Heart left ventricle (tissue), 16 donors: ENCODE measurements at regions not wholly inside any gene's neighbourhood (a gene's known extent, or its start where the extent isn't known, plus 50 kb on each side); places are given as distances from the start of the nearest gene placed in this dataset.
"Not testable (repeated sequence)": the region's sequence is repeated elsewhere in the genome, so short reads cannot be mapped to it uniquely, and the experiment has no call there.

Source experiments
- ATAC-seq, 4 donors: fragments of 200-7000 bp; cut with Tn5 transposase; one replicate each; pipeline ENCODE4 v1.9.1; 2020 to 2022; ENCODE audit warnings: moderate library complexity in 4 of 4, mild to moderate bottlenecking in 3 of 4, moderate number of reproducible peaks in 1 of 4
- DNase-seq, 5 donors: peaks; one replicate each; pipeline ENCODE4 v3.0.0-alpha.2; 2020
- H3K27ac ChIP-seq, 12 donors: fragments of 200-600 bp; sonication (generic) in 4 of 12; one replicate each; pipeline versions ENCODE4 v1.5.0 to v1.8.0; 2016 to 2022; ENCODE audit warnings: mild to moderate bottlenecking in 2 of 12
- H3K27me3 ChIP-seq, 9 donors: fragments of 200-600 bp; sonication (generic) in 2 of 9; one replicate each; pipeline versions ENCODE4 v1.5.1 to v1.8.0; 2016 to 2022; ENCODE audit warnings: mild to moderate bottlenecking in 3 of 9
- H3K36me3 ChIP-seq, 9 donors: fragments of 200-600 bp; sonication (generic) in 2 of 9; one replicate each; pipeline versions ENCODE4 v1.5.0 to v1.8.0; 2018 to 2022; ENCODE audit warnings: mild to moderate bottlenecking in 2 of 9
- H3K4me1 ChIP-seq, 12 donors: fragments of 200-600 bp; sonication (generic) in 4 of 12; one replicate each; pipeline versions ENCODE4 v1.5.0 to v1.8.0; 2016 to 2022; ENCODE audit warnings: mild to moderate bottlenecking in 3 of 12
- H3K4me3 ChIP-seq, 12 donors: fragments of 200-600 bp; sonication (generic) in 4 of 12; one replicate each; pipeline versions ENCODE4 v1.5.0 to v1.8.0; 2017 to 2022; ENCODE audit warnings: mild to moderate bottlenecking in 9 of 12, moderate library complexity in 4 of 12
- H3K9me3 ChIP-seq, 12 donors: fragments of 200-600 bp; sonication (generic) in 4 of 12; one replicate each; pipeline versions ENCODE4 v1.5.0 to v1.8.0; 2016 to 2022; ENCODE audit warnings: mild to moderate bottlenecking in 1 of 12
- POLR2A ChIP-seq, 2 donors: fragments of 450-650 bp; IDR thresholded peaks; one replicate each; pipeline ENCODE4 v1.6.1; 2017; ENCODE audit warnings: antibody characterized with exemption in 2 of 2, mild to moderate bottlenecking in 2 of 2, moderate library complexity in 2 of 2
- WGBS, 4 donors: extraction: QIAGEN DNeasy Blood & Tissue Kit in 2 of 4; methylation state at CpG; one replicate each; pipeline versions ENCODE4 v1.1.5 to v1.1.7; 2013 to 2018; 5-methylcytosine and 5-hydroxymethylcytosine counted together
- intact Hi-C, 10 donors: fragments of 100-400 bp; cut with DNase I; formaldehyde crosslinking; loops; one replicate each; pipeline versions ENCODE4 v1.11.1 to v1.14.2; 2022
- TF ChIP-seq, protein P1 (sequence below), 12 donors: fragments of 200-600 bp; sonication (generic) in 4 of 12; IDR thresholded peaks; one replicate each; pipeline versions ENCODE4 v1.5.0 to v1.8.0; 2018 to 2022; ENCODE audit warnings: antibody characterized with exemption in 12 of 12, mild to moderate bottlenecking in 5 of 12
- donor health status: ischemic (EF 13 %, LVEDD 7.1; RV severe dilation, severe dysfunction).
- donor health status: healthy with polysubstance abuse.
- donor health status: DM: no; HTN: yes; CAD: no.
- donor health status: DM: no; HTN: no; CAD: no.
- donor health status: ischemic (EF 25% LVEDD 6.9; RV normal size, moderate dysfunction).
- donor health status: ischemic (EF 25% LVEDD 5.7; RV mildly dilated, moderate dysfunction).
- donor health status: healthy.
- donor health status: DM: yes; HTN: yes; CAD: no.
- donor health status: ischemic (EF 35%, LVEDD 5.7; RV mildly dilated, moderate dysfunction).
- donor health status: nonischemic (EF 11% LVEDD 7.7; RV severe dilation, severe dysfunction).
- donor health status: DM: yes; HTN: yes; CAD: no.
- donor health status: PGD.
- donor health status: ischemic (EF 29% LVEDD 5.4; RV normal size, mild dysfunction).
- donor health status: nonischemic (EF 23%, LVEDD 6.1; RV moderate dilation, normal function).

DNA sequence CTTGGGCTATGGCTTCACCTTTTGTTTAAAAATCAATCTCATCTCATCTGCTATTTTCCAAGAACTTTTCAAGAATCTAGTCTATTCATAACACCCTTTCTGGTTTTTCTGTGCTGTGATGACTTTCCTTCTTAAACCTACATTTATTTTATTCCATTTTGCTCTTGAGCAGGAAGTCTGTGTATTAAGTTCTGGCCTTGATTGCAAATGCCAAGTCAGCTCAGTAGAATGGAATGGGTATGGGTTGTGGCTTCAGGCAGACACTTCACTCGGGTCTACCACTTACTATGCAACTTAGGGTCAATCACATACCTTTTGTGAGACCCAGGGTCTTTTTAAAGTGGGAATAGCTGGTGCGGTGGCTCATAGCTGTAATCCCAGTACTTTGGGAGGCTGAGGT lies 522.3 kb downstream of the TRIML1 start:
- no peak overlapping the region for H3K4me3 ChIP-seq
- DNase-seq (no peak), ATAC-seq (no peak)
- TF ChIP-seq, protein P1, sequence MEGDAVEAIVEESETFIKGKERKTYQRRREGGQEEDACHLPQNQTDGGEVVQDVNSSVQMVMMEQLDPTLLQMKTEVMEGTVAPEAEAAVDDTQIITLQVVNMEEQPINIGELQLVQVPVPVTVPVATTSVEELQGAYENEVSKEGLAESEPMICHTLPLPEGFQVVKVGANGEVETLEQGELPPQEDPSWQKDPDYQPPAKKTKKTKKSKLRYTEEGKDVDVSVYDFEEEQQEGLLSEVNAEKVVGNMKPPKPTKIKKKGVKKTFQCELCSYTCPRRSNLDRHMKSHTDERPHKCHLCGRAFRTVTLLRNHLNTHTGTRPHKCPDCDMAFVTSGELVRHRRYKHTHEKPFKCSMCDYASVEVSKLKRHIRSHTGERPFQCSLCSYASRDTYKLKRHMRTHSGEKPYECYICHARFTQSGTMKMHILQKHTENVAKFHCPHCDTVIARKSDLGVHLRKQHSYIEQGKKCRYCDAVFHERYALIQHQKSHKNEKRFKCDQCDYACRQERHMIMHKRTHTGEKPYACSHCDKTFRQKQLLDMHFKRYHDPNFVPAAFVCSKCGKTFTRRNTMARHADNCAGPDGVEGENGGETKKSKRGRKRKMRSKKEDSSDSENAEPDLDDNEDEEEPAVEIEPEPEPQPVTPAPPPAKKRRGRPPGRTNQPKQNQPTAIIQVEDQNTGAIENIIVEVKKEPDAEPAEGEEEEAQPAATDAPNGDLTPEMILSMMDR (IDR thresholded peaks at IDR 0.05): no peak
- TF ChIP-seq POLR2A (IDR thresholded peaks at IDR 0.05): no peak
- WGBS, 4 donors: 82 to 92% (median 85%) methylated on average over 2 of the region's 2 CpGs
- intact Hi-C loops: no loop called here
- no peaks in the 10 kb centered on the region for H3K36me3 ChIP-seq
- H3K27me3 ChIP-seq: no peaks in the 10 kb centered on the region
- no peaks in the 10 kb centered on the region for H3K9me3 ChIP-seq
- no peaks in the 10 kb centered on the region for H3K4me1 ChIP-seq
- no peak overlapping the region for H3K27ac ChIP-seq

DNA sequence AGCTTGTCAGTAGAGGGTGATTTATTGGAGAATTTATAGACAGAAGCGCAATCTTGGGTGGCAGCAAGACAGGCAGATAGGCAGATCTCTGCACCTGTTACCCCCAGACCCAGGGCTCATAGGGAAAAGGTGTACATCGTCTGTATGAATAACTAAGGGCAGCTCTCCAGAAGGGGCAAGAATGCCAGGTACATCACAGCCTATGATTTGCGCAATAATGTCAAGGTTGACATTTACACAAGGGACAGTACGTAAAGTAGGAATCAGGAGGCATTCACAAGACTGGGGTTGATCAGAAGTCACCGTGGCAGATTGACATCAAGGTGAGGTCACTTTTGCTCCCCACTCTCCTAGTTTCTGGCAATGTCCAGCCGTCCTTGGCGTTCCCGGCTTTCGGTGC lies 524.1 kb downstream of the TRIML1 start:
- Histone ChIP-seq H3K36me3 (no peaks in the 10 kb centered on the region), H3K9me3 (peaks cover 0 to 10% (median 0%) of the 10 kb centered on the region in 12 donors), H3K4me3 (no peak overlapping the region), H3K4me1 (no peaks in the 10 kb centered on the region), H3K27me3 (no peaks in the 10 kb centered on the region), H3K27ac (no peak overlapping the region)
- 81 to 88% (median 83%) methylated on average over 9 of the region's 9 CpGs for WGBS, 4 donors
- ATAC-seq (no peak), DNase-seq (no peak)
- no peak for TF ChIP-seq POLR2A (IDR thresholded peaks at IDR 0.05)
- TF ChIP-seq, protein P1 (IDR thresholded peaks at IDR 0.05): no peak
- intact Hi-C loops: no loop called here

DNA sequence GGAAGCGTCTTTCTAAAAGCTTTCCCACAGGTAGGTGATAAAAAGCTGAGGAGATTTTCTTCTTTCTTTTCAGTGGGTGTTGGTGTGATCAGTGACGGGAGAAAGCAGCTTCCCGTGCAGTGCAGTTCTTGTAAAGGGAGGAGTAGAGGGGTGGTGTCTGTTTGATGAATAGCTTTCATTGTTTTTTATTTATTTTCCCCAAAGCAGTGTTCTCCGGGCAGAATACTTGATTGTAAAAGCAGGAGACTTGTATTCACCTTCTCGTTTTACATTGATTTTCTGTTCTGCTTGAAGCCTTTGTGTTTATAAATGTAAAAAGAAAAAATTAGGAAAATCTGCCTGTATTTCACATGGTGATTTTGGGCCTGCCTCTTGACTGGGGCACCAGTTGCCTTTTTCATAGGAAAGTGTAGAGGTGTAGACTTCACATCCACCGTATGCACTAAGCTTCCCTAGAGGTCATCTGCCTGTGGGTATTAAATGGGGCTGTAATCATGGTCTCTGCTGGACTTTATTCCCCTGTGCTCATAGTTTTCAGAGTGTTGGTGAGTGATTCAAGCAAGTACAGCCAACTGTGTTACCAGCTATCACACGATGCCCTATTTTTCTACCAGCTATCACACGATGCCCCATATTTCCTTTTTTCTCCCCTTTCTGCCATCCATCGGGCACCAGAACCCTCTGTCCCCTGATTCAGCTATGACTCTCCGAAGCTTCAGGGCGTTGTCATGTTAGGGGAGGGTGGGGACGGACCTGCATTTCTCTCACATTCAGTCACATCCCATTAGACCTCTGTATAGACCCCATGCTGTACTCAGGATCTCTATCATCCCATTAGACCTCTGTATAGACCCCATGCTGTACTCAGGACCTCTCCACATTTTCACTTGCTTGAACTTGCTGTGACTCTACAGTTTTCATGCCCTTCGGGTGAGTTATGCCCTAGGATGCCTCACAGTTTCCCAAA lies 526.5 kb downstream of the TRIML1 start:
- Histone ChIP-seq H3K4me3 (no peak overlapping the region), H3K9me3 (peaks cover 0 to 33% (median 0%) of the 10 kb centered on the region in 12 donors), H3K27me3 (no peaks in the 10 kb centered on the region), H3K27ac (no peak overlapping the region), H3K4me1 (no peaks in the 10 kb centered on the region), H3K36me3 (no peaks in the 10 kb centered on the region)
- DNase-seq (no peak), ATAC-seq (no peak)
- TF ChIP-seq POLR2A (IDR thresholded peaks at IDR 0.05): no peak
- WGBS, 4 donors: 38 to 51% (median 45%) methylated on average over 13 of the region's 13 CpGs
- intact Hi-C loops: no loop called here

DNA sequence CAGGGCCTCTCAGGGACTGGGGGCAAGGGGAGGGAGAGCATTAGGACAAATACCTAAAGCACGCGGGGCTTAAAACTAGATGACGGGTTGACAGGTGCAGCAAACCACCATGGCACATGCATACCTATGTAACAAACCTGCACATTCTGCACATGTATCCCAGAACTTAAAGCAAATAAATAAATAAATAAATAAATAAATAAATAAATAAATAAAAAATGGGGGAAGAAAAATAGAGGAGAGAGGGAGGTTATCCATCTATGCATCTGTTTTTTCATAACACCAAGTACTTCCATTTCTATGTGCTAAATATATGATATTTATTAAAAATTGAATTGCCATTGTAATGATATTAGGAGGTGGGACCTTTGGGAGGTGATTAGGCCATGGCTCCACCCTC lies 539.5 kb downstream of the TRIML1 start:
- 93 to 99% (median 97%) methylated on average over 3 of the region's 3 CpGs for WGBS, 4 donors
- H3K27me3 ChIP-seq, intact Hi-C loops, H3K4me3 ChIP-seq, H3K27ac ChIP-seq, H3K4me1 ChIP-seq, ATAC-seq, DNase-seq, H3K36me3 ChIP-seq: not testable (repeated sequence)
- peaks cover 0 to 21% (median 0%) of the 10 kb centered on the region in 12 donors for H3K9me3 ChIP-seq

DNA sequence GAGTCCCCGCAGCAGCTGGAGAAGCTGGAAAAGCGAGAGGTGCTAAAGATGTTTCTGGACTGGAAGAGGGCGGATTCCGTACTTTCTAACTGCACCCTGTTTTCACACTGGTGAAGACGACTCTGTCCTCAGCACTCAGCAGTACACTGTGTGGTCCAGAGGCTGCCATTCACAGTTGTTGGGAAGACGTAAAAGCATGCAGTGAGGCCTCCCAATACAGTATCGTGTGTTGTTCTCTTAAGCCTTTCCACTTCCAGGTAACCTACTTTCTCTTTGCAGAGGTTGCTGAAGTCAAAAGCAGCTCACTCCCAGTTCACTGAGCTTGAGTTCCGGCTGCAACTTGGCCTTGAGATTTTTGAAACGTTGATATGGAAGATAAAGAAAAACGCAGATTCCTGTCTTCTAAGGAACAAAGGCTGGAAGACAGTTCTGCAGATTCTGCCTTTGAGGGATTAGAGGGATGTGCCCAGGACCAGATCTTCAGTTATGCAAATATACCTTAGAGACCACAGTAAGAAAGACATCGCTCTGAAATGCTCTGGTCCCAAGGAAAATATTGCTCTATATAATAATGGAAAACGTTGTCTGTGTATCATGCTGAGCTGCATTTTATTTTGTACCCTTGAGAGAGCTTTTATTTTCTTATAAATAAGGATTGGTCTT lies 540.9 kb downstream of the TRIML1 start:
- TF ChIP-seq POLR2A (IDR thresholded peaks at IDR 0.05): no peak
- TF ChIP-seq, protein P1 (IDR thresholded peaks at IDR 0.05): no peak
- H3K27me3 ChIP-seq: no peaks in the 10 kb centered on the region
- H3K9me3 ChIP-seq: peaks cover 0 to 14% (median 0%) of the 10 kb centered on the region in 12 donors
- intact Hi-C loops: no loop called here
- no peaks in the 10 kb centered on the region for H3K4me1 ChIP-seq
- ATAC-seq (no peak), DNase-seq (no peak)
- WGBS, 4 donors: 75 to 77% (median 76%) methylated on average over 12 of the region's 12 CpGs
- H3K36me3 ChIP-seq: no peaks in the 10 kb centered on the region
- no peak overlapping the region for H3K4me3 ChIP-seq
- H3K27ac ChIP-seq: no peak overlapping the region
